Liver (tissue), 3 donors: ENCODE measurements at regions not wholly inside any gene's neighbourhood (a gene's known extent, or its start where the extent isn't known, plus 50 kb on each side); places are given as distances from the start of the nearest gene placed in this dataset.

Experiments used
- ATF3 ChIP-seq: IDR thresholded peaks from 2 replicates; pipeline ENCODE4 v1.6.1; 2016; ENCODE audit warnings: antibody characterized with exemption
- CTCF ChIP-seq: fragments of 150-350 bp; IDR thresholded peaks from 2 replicates; pipeline ENCODE4 v1.5.1; 2017; ENCODE audit warnings: improper control_type of control experiment, low read depth, low read length; ENCODE audit not compliant: missing input control
- FOXA2 ChIP-seq: IDR thresholded peaks from 2 replicates; pipeline ENCODE4 v1.6.1; 2016; ENCODE audit warnings: antibody characterized with exemption
- GABPA ChIP-seq, 2 donors: IDR thresholded peaks in 1 of 2; conservative IDR thresholded peaks in 1 of 2; 2 replicates each; pipeline ENCODE4 v1.6.1; 2016; ENCODE audit warnings: antibody characterized with exemption in 2 of 2, mild to moderate bottlenecking in 1 of 2, moderate library complexity in 1 of 2
- MAX ChIP-seq: IDR thresholded peaks from 2 replicates; pipeline ENCODE4 v1.6.1; 2016; ENCODE audit warnings: antibody characterized with exemption
- YY1 ChIP-seq: IDR thresholded peaks from 2 replicates; pipeline ENCODE4 v1.6.1; 2016; ENCODE audit warnings: antibody characterized with exemption, mild to moderate bottlenecking
- donor health status: healthy.
- donor health status: healthy.

- TF ChIP-seq CTCF (no peak), FOXA2 (no peak), GABPA (IDR thresholded peaks at IDR 0.05 in 1 of 2, conservative IDR thresholded peaks at IDR 0.05 in 1 of 2) (no peak), MAX (no peak), ATF3 (no peak), YY1 (no peak)
Observed at GRCh38 chr10:57964351-57964750, 303.3 kb downstream of the IPMK start.
